HCT116 (cell line): ENCODE measurements at regions not wholly inside any gene's neighbourhood (a gene's known extent, or its start where the extent isn't known, plus 50 kb on each side); places are given as distances from the start of the nearest gene placed in this dataset.

Source experiments
- ATAC-seq: fragments of 200-7000 bp; cut with Tn5 transposase; 2 replicates; pipeline ENCODE4 v1.9.1; 2020; ENCODE audit warnings: mild to moderate bottlenecking, moderate library complexity
- BruUV-seq: library from RNA; stranded (reverse); fragments of 400-500 nt; replicated peaks from 2 replicates; lab custom pipeline; 2021; lab: Mats Ljungman, UMichigan
- CTCF ChIA-PET: fragments of 300-600 bp; sonication (Branson Sonifier 250); formaldehyde crosslinking; loops from one replicate; lab custom pipeline; 2021; ENCODE audit warnings: antibody characterized with exemption; lab: Charles Lee
- POLR2A ChIA-PET: fragments of 300-600, 350-600 bp; sonication (Branson Sonifier 250); formaldehyde crosslinking; loops from one replicate; lab custom pipeline; 2021; ENCODE audit warnings: antibody characterized with exemption; lab: Charles Lee
- RAD21 ChIA-PET, 2 experiments: fragments of 300-600 bp; sonication (Branson Sonifier 250); formaldehyde crosslinking; loops; one replicate each; lab custom pipeline; 2023; ENCODE audit warnings: low total read pairs in 2 of 2; ENCODE audit not compliant: uncharacterized antibody in 2 of 2, unreplicated experiment in 2 of 2, low non-redundant PET in 1 of 2; lab: Charles Lee
- DNase-seq: peaks from one replicate; pipeline ENCODE4 v3.0.0-alpha.2; 2010; ENCODE audit warnings: low read depth, low spot score
- H2AFZ ChIP-seq: fragments of 200-600 bp; shearing (Covaris generic), sonication (generic); 2 replicates; pipeline ENCODE4 v1.6.1; 2017; ENCODE audit warnings: low read depth, mixed run types, mixed read lengths, antibody characterized with exemption, low read length; ENCODE audit not compliant: poor library complexity, severe bottlenecking
- H3K27ac ChIP-seq: 2 replicates; pipeline ENCODE4 v1.5.1; 2012; ENCODE audit warnings: low read depth, low read length
- H3K27me3 ChIP-seq: fragments of 200-600 bp; sonication (generic); 2 replicates; pipeline ENCODE4 v1.6.1; 2016; ENCODE audit warnings: mixed run types, low read length, mixed read lengths; ENCODE audit not compliant: insufficient read depth
- H3K36me3 ChIP-seq, 2 experiments: fragments of 200-500 bp in 1 of 2; fragments of 200-600 bp in 1 of 2; sonication (Bioruptor generic) in 1 of 2; sonication (generic) in 1 of 2; 2 replicates each; pipeline versions ENCODE4 v1.5.1 to v1.6.1; 2014 to 2016; ENCODE audit warnings: low read length in 2 of 2, inconsistent platforms in 1 of 2, mixed read lengths in 1 of 2, mixed run types in 1 of 2; ENCODE audit not compliant: insufficient read depth in 2 of 2, control insufficient read depth in 1 of 2
- H3K4me1 ChIP-seq, 2 experiments: fragments of 200-600 bp in 1 of 2; sonication (generic) in 1 of 2; 2 replicates each; pipeline versions ENCODE4 v1.5.1 to v1.6.1; 2012 to 2017; ENCODE audit warnings: low read length in 2 of 2, inconsistent platforms in 1 of 2, mild to moderate bottlenecking in 1 of 2, mixed read lengths in 1 of 2, mixed run types in 1 of 2, moderate library complexity in 1 of 2; ENCODE audit not compliant: insufficient read depth in 2 of 2, control insufficient read depth in 1 of 2
- H3K4me2 ChIP-seq: fragments of 200-600 bp; sonication (generic); 2 replicates; pipeline ENCODE4 v1.6.1; 2017; ENCODE audit warnings: mixed run types, low read length, mixed read lengths
- H3K4me3 ChIP-seq, 2 experiments: fragments of 200-600 bp in 1 of 2; sonication (generic) in 1 of 2; replicated peaks in 1 of 2; 2 replicates each; pipeline ENCODE4 v1.5.1; 2011 to 2016; ENCODE audit warnings: low read length in 2 of 2, control low read depth in 1 of 2, low read depth in 1 of 2, mild to moderate bottlenecking in 1 of 2, mixed read lengths in 1 of 2, mixed run types in 1 of 2
- H3K79me2 ChIP-seq: fragments of 200-600 bp; sonication (generic); 2 replicates; pipeline ENCODE4 v1.6.1; 2017; ENCODE audit warnings: mild to moderate bottlenecking, mixed run types, low read length, moderate library complexity, mixed read lengths; ENCODE audit not compliant: insufficient read depth
- H3K9ac ChIP-seq: fragments of 200-600 bp; sonication (generic); 2 replicates; pipeline ENCODE4 v1.6.1; 2016; ENCODE audit warnings: low read length, mixed read lengths
- H3K9me2 ChIP-seq: fragments of 200-600 bp; sonication (generic), shearing (Covaris generic); 2 replicates; pipeline ENCODE4 v1.6.1; 2017; ENCODE audit warnings: mixed run types, mild to moderate bottlenecking, moderate library complexity; ENCODE audit not compliant: insufficient read depth
- H3K9me3 ChIP-seq, 2 experiments: fragments of 200-500 bp in 1 of 2; fragments of 200-600 bp in 1 of 2; sonication (Bioruptor generic) in 1 of 2; sonication (generic) in 1 of 2; 2 replicates each; pipeline ENCODE4 v1.6.1; 2014 to 2017; ENCODE audit warnings: low read length in 2 of 2, mixed read lengths in 2 of 2, inconsistent platforms in 1 of 2, low read depth in 1 of 2, mild to moderate bottlenecking in 1 of 2, mixed run types in 1 of 2, moderate library complexity in 1 of 2; ENCODE audit not compliant: control insufficient read depth in 1 of 2, insufficient read depth in 1 of 2
- H4K20me1 ChIP-seq: fragments of 200-600 bp; sonication (generic), shearing (Covaris generic); 2 replicates; pipeline ENCODE4 v1.6.1; 2017; ENCODE audit warnings: mixed run types, mild to moderate bottlenecking, moderate library complexity; ENCODE audit not compliant: insufficient read depth
- ATF3 ChIP-seq: IDR thresholded peaks from 2 replicates; pipeline ENCODE4 v1.6.1; 2012
- EZH2 ChIP-seq: fragments of 200-600 bp; sonication (generic); IDR thresholded peaks from 2 replicates; pipeline ENCODE4 v1.6.1; 2017; ENCODE audit warnings: antibody characterized with exemption, mixed run types
- EZH2phosphoT487 ChIP-seq: fragments of 200-600 bp; IDR thresholded peaks from 2 replicates; pipeline ENCODE4 v1.6.1; 2018; ENCODE audit warnings: antibody characterized with exemption, borderline replicate concordance
- FOSL1 ChIP-seq: IDR thresholded peaks from 2 replicates; pipeline ENCODE4 v1.6.1; 2012; ENCODE audit warnings: low read depth
- MAX ChIP-seq: IDR thresholded peaks from 2 replicates; pipeline ENCODE4 v1.6.1; 2012
- POLR2A ChIP-seq: IDR thresholded peaks from 2 replicates; pipeline ENCODE4 v1.7.0; 2011; ENCODE audit warnings: borderline replicate concordance; ENCODE audit not compliant: insufficient read depth, insufficient read length; ENCODE audit errors: extremely low read depth
- REST ChIP-seq: IDR thresholded peaks from 2 replicates; pipeline ENCODE4 v1.6.1; 2012; ENCODE audit warnings: low read depth
- TCF7L2 ChIP-seq: IDR thresholded peaks from 2 replicates; pipeline ENCODE4 v1.7.0; 2011; ENCODE audit warnings: borderline replicate concordance, inconsistent platforms; ENCODE audit not compliant: insufficient read depth, insufficient read length; ENCODE audit errors: extremely low read depth
- ZBTB33 ChIP-seq: IDR thresholded peaks from 2 replicates; pipeline ENCODE4 v1.6.1; 2011; ENCODE audit warnings: mild to moderate bottlenecking, low read length, moderate library complexity; ENCODE audit not compliant: insufficient replicate concordance; ENCODE audit errors: extremely low read depth
- ZFX ChIP-seq: fragments of 450-650 bp; IDR thresholded peaks from 2 replicates; pipeline ENCODE4 v1.6.1; 2017
- ZNF274 ChIP-seq: fragments of 200-500 bp; sonication (Bioruptor generic); IDR thresholded peaks from 2 replicates; pipeline ENCODE4 v1.6.1; 2014; ENCODE audit warnings: mild to moderate bottlenecking, low read depth, low read length, inconsistent platforms
- intact Hi-C: fragments of 100-400 bp; cut with micrococcal nuclease; formaldehyde crosslinking; loops from 2 replicates; pipeline ENCODE4 v1.10.0; 2022

- TF ChIP-seq REST: no peak
- TF ChIP-seq EZH2phosphoT487: no peak
- no peak for TF ChIP-seq EZH2
- no peak for TF ChIP-seq ZFX
- TF ChIP-seq MAX: no peak
- TF ChIP-seq TCF7L2: no peak
Measured at GRCh38 chr9:107227774-107228173, 55.3 kb upstream of the RAD23B start (continued).

- intact Hi-C loops: no loop called here
- Histone ChIP-seq H3K9me3 (no peaks in the 10 kb centered on the region), H3K36me3 (peaks cover 0 to 38% of the 10 kb centered on the region in 2 experiments; a peak in 2 of 4 replicates), H2AFZ (no peak overlapping the region), H4K20me1 (no peaks in the 10 kb centered on the region), H3K4me1 (peaks cover 12 to 46% of the 10 kb centered on the region in 2 experiments), H3K4me2 (no peak overlapping the region), H3K79me2 (peaks cover 59% of the 10 kb centered on the region), H3K9ac (no peak overlapping the region), H3K27ac (no peak overlapping the region), H3K4me3 (no peak overlapping the region), H3K9me2 (no peaks in the 10 kb centered on the region; the same call in 1 of the 2 replicates), H3K27me3 (no peaks in the 10 kb centered on the region)
- RAD21 ChIA-PET: no interaction called here
- no peak for ATAC-seq
- no peak for DNase-seq
- no peak for TF ChIP-seq ATF3
- TF ChIP-seq FOSL1: no peak
- TF ChIP-seq ZFX: no peak
- TF ChIP-seq POLR2A: no peak
- no peak for TF ChIP-seq ZNF274
- TF ChIP-seq ZBTB33: no peak
- POLR2A ChIA-PET: no interaction called here
- BruUV-seq: no TSS peak
- CTCF ChIA-PET: no interaction called here
Measured at GRCh38 chr9:107228496-107229039, 54.5 kb upstream of the RAD23B start.
